ENCODE measurements at regions not wholly inside any gene's neighbourhood (a gene's known extent, or its start where the extent isn't known, plus 50 kb on each side); places are given as distances from the start of the nearest gene placed in this dataset.

- ATAC-seq (replicated peaks in 1 of 4) (no peak), DNase-seq (no peak)
- no peaks in the 10 kb centered on the region for H3K36me3 ChIP-seq (ENCODE audit: control insufficient read depth in 2 of 2, extremely low read depth in 1 of 2, insufficient read depth in 1 of 2, low read length in 1 of 2)
- ChIA-PET POLR2A (no interaction called here), CTCF (no interaction called here)
- Mint-ChIP-seq H3K4me1 (no peaks in the 10 kb centered on the region), H3K27ac (no peak overlapping the region), H3K27me3 (no peaks in the 10 kb centered on the region), H3K36me3 (no peaks in the 10 kb centered on the region), H3K9me3 (no peaks in the 10 kb centered on the region), H3K4me3 (no peak overlapping the region)
- no peaks in the 10 kb centered on the region for H3K4me1 ChIP-seq (ENCODE audit: control insufficient read depth in 1 of 2, extremely low read depth in 1 of 2, insufficient read depth in 2 of 2, low read length in 2 of 2)
- H3K27me3 ChIP-seq (replicated peaks in 1 of 2; ENCODE audit: control insufficient read depth in 2 of 2, extremely low read depth in 1 of 2, insufficient read depth in 2 of 2, low read length in 1 of 2) = no peaks in the 10 kb centered on the region
- no CpG with 5 or more reads among the region's 3 CpGs for WGBS (ENCODE audit: insufficient coverage)
- no peak overlapping the region for H3K27ac ChIP-seq (ENCODE audit: low read length)
- no peaks in the 10 kb centered on the region for H3K9me3 ChIP-seq
- no peak overlapping the region for H3K4me3 ChIP-seq (ENCODE audit: control insufficient read depth in 1 of 2, extremely low read depth in 1 of 2, low read length in 1 of 2)
Measured at GRCh38 chr12:58491306-58491705, 429.0 kb downstream of the LRIG3 start.

- Mint-ChIP-seq H3K27me3 (no peaks in the 10 kb centered on the region), H3K9me3 (peaks cover 0 to 2% (median 0%) of the 10 kb centered on the region in 3 donors), H3K36me3 (no peaks in the 10 kb centered on the region), H3K4me3 (no peak overlapping the region), H3K27ac (no peak overlapping the region), H3K4me1 (no peaks in the 10 kb centered on the region)
- ChIA-PET POLR2A (no interaction called here), CTCF (no interaction called here)
- H3K4me3 ChIP-seq (ENCODE audit: control insufficient read depth in 1 of 2, extremely low read depth in 1 of 2, low read length in 1 of 2) = no peak overlapping the region
- ATAC-seq (replicated peaks in 1 of 4) (no peak), DNase-seq (no peak)
- no peaks in the 10 kb centered on the region for H3K27me3 ChIP-seq (replicated peaks in 1 of 2; ENCODE audit: control insufficient read depth in 2 of 2, extremely low read depth in 1 of 2, insufficient read depth in 2 of 2, low read length in 1 of 2)
- H3K36me3 ChIP-seq (ENCODE audit: control insufficient read depth in 2 of 2, extremely low read depth in 1 of 2, insufficient read depth in 1 of 2, low read length in 1 of 2) = no peaks in the 10 kb centered on the region
- no peaks in the 10 kb centered on the region for H3K4me1 ChIP-seq (ENCODE audit: control insufficient read depth in 1 of 2, extremely low read depth in 1 of 2, insufficient read depth in 2 of 2, low read length in 2 of 2)
- no peaks in the 10 kb centered on the region for H3K9me3 ChIP-seq
- 29% methylated on average over 1 of the region's 4 CpGs for WGBS (ENCODE audit: insufficient coverage)
- H3K27ac ChIP-seq (ENCODE audit: low read length) = no peak overlapping the region
Measured at GRCh38 chr12:58496411-58497190, 423.7 kb downstream of the LRIG3 start.

GRCh38 chr12:58500399-58500798 lies 419.9 kb downstream of the LRIG3 start:
- Mint-ChIP-seq H3K36me3 (no peaks in the 10 kb centered on the region), H3K4me3 (no peak overlapping the region), H3K4me1 (no peaks in the 10 kb centered on the region), H3K27me3 (peaks cover 2 to 3% of the 10 kb centered on the region in 2 donors), H3K9me3 (peaks cover 0 to 2% (median 0%) of the 10 kb centered on the region in 3 donors), H3K27ac (no peak overlapping the region)
- CTCF ChIA-PET = no interaction called here
- no peak overlapping the region for H3K27ac ChIP-seq (ENCODE audit: low read length)
- H3K9me3 ChIP-seq = no peaks in the 10 kb centered on the region
- WGBS (ENCODE audit: insufficient coverage) = no CpG with 5 or more reads among the region's 2 CpGs
- no peaks in the 10 kb centered on the region for H3K27me3 ChIP-seq (replicated peaks in 1 of 2; ENCODE audit: control insufficient read depth in 2 of 2, extremely low read depth in 1 of 2, insufficient read depth in 2 of 2, low read length in 1 of 2)
- DNase-seq (no peak), ATAC-seq (replicated peaks in 1 of 4) (no peak)
- no peaks in the 10 kb centered on the region for H3K36me3 ChIP-seq (ENCODE audit: control insufficient read depth in 2 of 2, extremely low read depth in 1 of 2, insufficient read depth in 1 of 2, low read length in 1 of 2)
- H3K4me1 ChIP-seq (ENCODE audit: control insufficient read depth in 1 of 2, extremely low read depth in 1 of 2, insufficient read depth in 2 of 2, low read length in 2 of 2) = no peaks in the 10 kb centered on the region
- POLR2A ChIA-PET = no interaction called here
- H3K4me3 ChIP-seq (ENCODE audit: control insufficient read depth in 1 of 2, extremely low read depth in 1 of 2, low read length in 1 of 2) = no peak overlapping the region

- Histone ChIP-seq H3K4me3 (ENCODE audit: control insufficient read depth in 1 of 2, extremely low read depth in 1 of 2, low read length in 1 of 2) (no peak overlapping the region), H3K4me1 (ENCODE audit: control insufficient read depth in 1 of 2, extremely low read depth in 1 of 2, insufficient read depth in 2 of 2, low read length in 2 of 2) (no peaks in the 10 kb centered on the region), H3K36me3 (ENCODE audit: control insufficient read depth in 2 of 2, extremely low read depth in 1 of 2, insufficient read depth in 1 of 2, low read length in 1 of 2) (no peaks in the 10 kb centered on the region), H3K27me3 (replicated peaks in 1 of 2; ENCODE audit: control insufficient read depth in 2 of 2, extremely low read depth in 1 of 2, insufficient read depth in 2 of 2, low read length in 1 of 2) (no peaks in the 10 kb centered on the region), H3K27ac (ENCODE audit: low read length) (no peak overlapping the region), H3K9me3 (no peaks in the 10 kb centered on the region)
- no CpG with 5 or more reads among the region's 1 CpG for WGBS (ENCODE audit: insufficient coverage)
- H3K27ac Mint-ChIP-seq = no peak overlapping the region
- H3K4me3 Mint-ChIP-seq = no peak overlapping the region
- H3K4me1 Mint-ChIP-seq = no peaks in the 10 kb centered on the region
- POLR2A ChIA-PET = no interaction called here
- ATAC-seq (replicated peaks in 1 of 4) (no peak), DNase-seq (no peak)
- H3K9me3 Mint-ChIP-seq = no peaks in the 10 kb centered on the region
- H3K36me3 Mint-ChIP-seq = no peaks in the 10 kb centered on the region
- peaks cover 5 to 7% of the 10 kb centered on the region in 2 donors for H3K27me3 Mint-ChIP-seq
- CTCF ChIA-PET = no interaction called here
Measured at GRCh38 chr12:58502226-58502625, 418.1 kb downstream of the LRIG3 start.

GRCh38 chr12:58502841-58503240 lies 417.5 kb downstream of the LRIG3 start:
- no peaks in the 10 kb centered on the region for H3K36me3 ChIP-seq (ENCODE audit: control insufficient read depth in 2 of 2, extremely low read depth in 1 of 2, insufficient read depth in 1 of 2, low read length in 1 of 2)
- no peak overlapping the region for H3K27ac ChIP-seq (ENCODE audit: low read length)
- no peaks in the 10 kb centered on the region for H3K4me1 Mint-ChIP-seq
- ChIA-PET POLR2A (no interaction called here), CTCF (no interaction called here)
- no peaks in the 10 kb centered on the region for H3K4me1 ChIP-seq (ENCODE audit: control insufficient read depth in 1 of 2, extremely low read depth in 1 of 2, insufficient read depth in 2 of 2, low read length in 2 of 2)
- no peaks in the 10 kb centered on the region for H3K27me3 ChIP-seq (replicated peaks in 1 of 2; ENCODE audit: control insufficient read depth in 2 of 2, extremely low read depth in 1 of 2, insufficient read depth in 2 of 2, low read length in 1 of 2)
- H3K9me3 Mint-ChIP-seq = no peaks in the 10 kb centered on the region
- no peak overlapping the region for H3K27ac Mint-ChIP-seq
- no peak overlapping the region for H3K4me3 ChIP-seq (ENCODE audit: control insufficient read depth in 1 of 2, extremely low read depth in 1 of 2, low read length in 1 of 2)
- WGBS (ENCODE audit: insufficient coverage) = 50% methylated on average over 1 of the region's 4 CpGs
- ATAC-seq (replicated peaks in 1 of 4) (no peak), DNase-seq (no peak)
- H3K9me3 ChIP-seq = no peaks in the 10 kb centered on the region
- H3K4me3 Mint-ChIP-seq = no peak overlapping the region
- H3K27me3 Mint-ChIP-seq = peaks cover 5 to 7% of the 10 kb centered on the region in 2 donors
- H3K36me3 Mint-ChIP-seq = no peaks in the 10 kb centered on the region

- DNase-seq (no peak), ATAC-seq (replicated peaks in 1 of 4) (no peak)
- no peaks in the 10 kb centered on the region for H3K9me3 ChIP-seq
- Mint-ChIP-seq H3K36me3 (no peaks in the 10 kb centered on the region), H3K4me1 (no peaks in the 10 kb centered on the region), H3K9me3 (no peaks in the 10 kb centered on the region), H3K4me3 (no peak overlapping the region), H3K27me3 (peaks cover 5 to 7% of the 10 kb centered on the region in 2 donors), H3K27ac (no peak overlapping the region)
- H3K27ac ChIP-seq (ENCODE audit: low read length) = no peak overlapping the region
- CTCF ChIA-PET = no interaction called here
- H3K4me3 ChIP-seq (ENCODE audit: control insufficient read depth in 1 of 2, extremely low read depth in 1 of 2, low read length in 1 of 2) = no peak overlapping the region
- H3K4me1 ChIP-seq (ENCODE audit: control insufficient read depth in 1 of 2, extremely low read depth in 1 of 2, insufficient read depth in 2 of 2, low read length in 2 of 2) = no peaks in the 10 kb centered on the region
- no CpG with 5 or more reads among the region's 2 CpGs for WGBS (ENCODE audit: insufficient coverage)
- POLR2A ChIA-PET = no interaction called here
- H3K27me3 ChIP-seq (replicated peaks in 1 of 2; ENCODE audit: control insufficient read depth in 2 of 2, extremely low read depth in 1 of 2, insufficient read depth in 2 of 2, low read length in 1 of 2) = no peaks in the 10 kb centered on the region
- H3K36me3 ChIP-seq (ENCODE audit: control insufficient read depth in 2 of 2, extremely low read depth in 1 of 2, insufficient read depth in 1 of 2, low read length in 1 of 2) = no peaks in the 10 kb centered on the region
Measured at GRCh38 chr12:58503731-58504130, 416.6 kb downstream of the LRIG3 start.
